Activated T-helper 1 cell treated with anti-CD3 and anti-CD28 coated beads, Interleukin-12 subunit alpha, Interleukin-12 subunit beta, Interleukin-2, Interleukin-4 antibody, amounts not matched to agents 30 ng/mL and 10 ng/mL and 1 ng/mL, durations not matched to agents 14 hours and 24 hours and 36 hours (primary cell): ENCODE measurements at regions not wholly inside any gene's neighbourhood (a gene's known extent, or its start where the extent isn't known, plus 50 kb on each side); places are given as distances from the start of the nearest gene placed in this dataset.

ENCODE experiments used
- DNase-seq: peaks from one replicate; pipeline ENCODE4 v3.0.0; 2021; ENCODE audit warnings: low spot score
- H3K27ac Mint-ChIP-seq: one replicate; pipeline ENCODE4 v1.8.0; 2021; ENCODE audit warnings: mild to moderate bottlenecking, mixed read lengths
- H3K27me3 Mint-ChIP-seq: one replicate; pipeline ENCODE4 v1.8.0; 2022; ENCODE audit warnings: mild to moderate bottlenecking, moderate library complexity, mixed read lengths; ENCODE audit not compliant: insufficient read depth
- H3K36me3 Mint-ChIP-seq: one replicate; pipeline ENCODE4 v1.8.0; 2021; ENCODE audit warnings: low read depth, mixed read lengths
- H3K4me1 Mint-ChIP-seq: one replicate; pipeline ENCODE4 v1.8.0; 2021; ENCODE audit warnings: low read depth, mixed read lengths
- H3K4me3 Mint-ChIP-seq: one replicate; pipeline ENCODE4 v1.8.0; 2021; ENCODE audit warnings: mild to moderate bottlenecking, moderate library complexity, mixed read lengths
- H3K9me3 Mint-ChIP-seq: one replicate; pipeline ENCODE4 v1.8.0; 2021; ENCODE audit warnings: mixed read lengths
- intact Hi-C: fragments of 100-400 bp; cut with micrococcal nuclease; formaldehyde crosslinking; loops from one replicate; pipeline ENCODE4 v1.15.1; 2024

GRCh38 chr13:34189946-34190345 is 372.0 kb downstream of the RFC3 start:
- H3K4me3 Mint-ChIP-seq, result no peak overlapping the region
- intact Hi-C loops, result no loop called here
- no peak for DNase-seq
- H3K27me3 Mint-ChIP-seq, result no peaks in the 10 kb centered on the region
- no peaks in the 10 kb centered on the region for H3K4me1 Mint-ChIP-seq
- H3K36me3 Mint-ChIP-seq, result no peaks in the 10 kb centered on the region
- no peaks in the 10 kb centered on the region for H3K9me3 Mint-ChIP-seq
- no peak overlapping the region for H3K27ac Mint-ChIP-seq

- Mint-ChIP-seq H3K4me1 (no peaks in the 10 kb centered on the region), H3K36me3 (no peaks in the 10 kb centered on the region), H3K4me3 (no peak overlapping the region), H3K27ac (no peak overlapping the region), H3K27me3 (no peaks in the 10 kb centered on the region), H3K9me3 (no peaks in the 10 kb centered on the region)
- intact Hi-C loops, result no loop called here
- DNase-seq, result no peak
Measured at GRCh38 chr13:34201050-34201913, 383.3 kb downstream of the RFC3 start.

GRCh38 chr13:34207334-34207733 is 389.4 kb downstream of the RFC3 start:
- Mint-ChIP-seq H3K4me1 (no peaks in the 10 kb centered on the region), H3K36me3 (no peaks in the 10 kb centered on the region), H3K9me3 (no peaks in the 10 kb centered on the region), H3K4me3 (no peak overlapping the region), H3K27me3 (no peaks in the 10 kb centered on the region), H3K27ac (no peak overlapping the region)
- intact Hi-C loops, result no loop called here
- DNase-seq, result no peak

- Mint-ChIP-seq H3K36me3 (no peaks in the 10 kb centered on the region), H3K9me3 (no peaks in the 10 kb centered on the region), H3K27ac (no peak overlapping the region), H3K4me3 (no peak overlapping the region), H3K4me1 (no peaks in the 10 kb centered on the region), H3K27me3 (no peaks in the 10 kb centered on the region)
- intact Hi-C loops, result no loop called here
- no peak for DNase-seq
Measured at GRCh38 chr13:34207872-34208271, 389.9 kb downstream of the RFC3 start.

- H3K4me1 Mint-ChIP-seq, result no peaks in the 10 kb centered on the region
- no peaks in the 10 kb centered on the region for H3K9me3 Mint-ChIP-seq
- H3K4me3 Mint-ChIP-seq, result no peak overlapping the region
- no peaks in the 10 kb centered on the region for H3K36me3 Mint-ChIP-seq
- no peak overlapping the region for H3K27ac Mint-ChIP-seq
- DNase-seq, result no peak
- no peaks in the 10 kb centered on the region for H3K27me3 Mint-ChIP-seq
- intact Hi-C loops, result no loop called here
Measured at GRCh38 chr13:34208336-34208735, 390.4 kb downstream of the RFC3 start.

- Mint-ChIP-seq H3K36me3 (no peaks in the 10 kb centered on the region), H3K4me1 (no peaks in the 10 kb centered on the region)
- intact Hi-C loops, result no loop called here
Measured at GRCh38 chr13:34210341-34210740, 392.4 kb downstream of the RFC3 start.

GRCh38 chr13:34214686-34215085 is 396.7 kb downstream of the RFC3 start:
- Mint-ChIP-seq H3K4me1 (no peaks in the 10 kb centered on the region), H3K36me3 (no peaks in the 10 kb centered on the region), H3K27ac (no peak overlapping the region), H3K4me3 (no peak overlapping the region), H3K9me3 (no peaks in the 10 kb centered on the region), H3K27me3 (no peaks in the 10 kb centered on the region)
- no peak for DNase-seq
- intact Hi-C loops, result no loop called here

More at GRCh38 chr13:34210341-34210740, 392.4 kb downstream of the RFC3 start:
- H3K9me3 Mint-ChIP-seq, result no peaks in the 10 kb centered on the region
- no peaks in the 10 kb centered on the region for H3K27me3 Mint-ChIP-seq
- H3K4me3 Mint-ChIP-seq, result no peak overlapping the region
- H3K27ac Mint-ChIP-seq, result no peak overlapping the region
- DNase-seq, result no peak

GRCh38 chr13:34216256-34216655 is 398.3 kb downstream of the RFC3 start:
- Mint-ChIP-seq H3K27me3 (no peaks in the 10 kb centered on the region), H3K4me3 (no peak overlapping the region), H3K4me1 (no peaks in the 10 kb centered on the region), H3K36me3 (no peaks in the 10 kb centered on the region), H3K27ac (no peak overlapping the region), H3K9me3 (no peaks in the 10 kb centered on the region)
- DNase-seq, result no peak
- intact Hi-C loops, result no loop called here

GRCh38 chr13:34217343-34218025 is 399.5 kb downstream of the RFC3 start:
- Mint-ChIP-seq H3K9me3 (no peaks in the 10 kb centered on the region), H3K27ac (no peak overlapping the region), H3K36me3 (no peaks in the 10 kb centered on the region), H3K4me3 (no peak overlapping the region), H3K27me3 (no peaks in the 10 kb centered on the region), H3K4me1 (no peaks in the 10 kb centered on the region)
- DNase-seq, result no peak
- intact Hi-C loops, result no loop called here

GRCh38 chr13:34223984-34224383 is 406.0 kb downstream of the RFC3 start:
- Mint-ChIP-seq H3K4me1 (no peaks in the 10 kb centered on the region), H3K36me3 (no peaks in the 10 kb centered on the region), H3K27ac (no peak overlapping the region), H3K4me3 (no peak overlapping the region), H3K9me3 (no peaks in the 10 kb centered on the region), H3K27me3 (no peaks in the 10 kb centered on the region)
- intact Hi-C loops, result no loop called here
- DNase-seq, result no peak

GRCh38 chr13:34224877-34225276 is 406.9 kb downstream of the RFC3 start:
- intact Hi-C loops, result no loop called here
- no peak for DNase-seq
- H3K27ac Mint-ChIP-seq, result no peak overlapping the region

GRCh38 chr13:34230271-34230670 is 412.3 kb downstream of the RFC3 start:
- Mint-ChIP-seq H3K4me3 (no peak overlapping the region), H3K9me3 (peaks cover 8% of the 10 kb centered on the region), H3K27ac (no peak overlapping the region), H3K27me3 (no peaks in the 10 kb centered on the region), H3K36me3 (no peaks in the 10 kb centered on the region), H3K4me1 (no peaks in the 10 kb centered on the region)
- DNase-seq, result no peak
- intact Hi-C loops, result no loop called here

More at GRCh38 chr13:34224877-34225276, 406.9 kb downstream of the RFC3 start:
- Mint-ChIP-seq H3K4me3 (no peak overlapping the region), H3K27me3 (no peaks in the 10 kb centered on the region), H3K4me1 (no peaks in the 10 kb centered on the region), H3K36me3 (no peaks in the 10 kb centered on the region), H3K9me3 (no peaks in the 10 kb centered on the region)

GRCh38 chr13:34241332-34241731 is 423.4 kb downstream of the RFC3 start:
- H3K36me3 Mint-ChIP-seq, result no peaks in the 10 kb centered on the region
- H3K9me3 Mint-ChIP-seq, result no peaks in the 10 kb centered on the region
- no peaks in the 10 kb centered on the region for H3K4me1 Mint-ChIP-seq
- intact Hi-C loops, result no loop called here
- no peaks in the 10 kb centered on the region for H3K27me3 Mint-ChIP-seq
- no peak overlapping the region for H3K27ac Mint-ChIP-seq
- no peak overlapping the region for H3K4me3 Mint-ChIP-seq
- no peak for DNase-seq
